Uterus (tissue), 3 donors: ENCODE measurements at regions not wholly inside any gene's neighbourhood (a gene's known extent, or its start where the extent isn't known, plus 50 kb on each side); places are given as distances from the start of the nearest gene placed in this dataset.
"Not testable (repeated sequence)": the region's sequence is repeated elsewhere in the genome, so short reads cannot be mapped to it uniquely, and the experiment has no call there.

ENCODE experiments used
- DNase-seq, 2 donors: peaks; one replicate each; pipeline ENCODE4 v3.0.0-alpha.2; 2019 to 2020
- H3K27ac ChIP-seq, 2 donors: fragments of 200-600 bp; sonication (generic); 1 replicate in 1 of 2; 2 replicates in 1 of 2; pipeline ENCODE4 v1.5.1; 2016 to 2018
- H3K27me3 ChIP-seq, 2 donors: fragments of 200-600 bp; sonication (generic); one replicate each; pipeline ENCODE4 v1.5.1; 2018 to 2019; ENCODE audit warnings: control low read depth in 1 of 2
- H3K36me3 ChIP-seq, 2 donors: fragments of 200-600 bp; sonication (generic); one replicate each; pipeline ENCODE4 v1.5.1; 2019; ENCODE audit warnings: control low read depth in 1 of 2
- H3K4me1 ChIP-seq, 2 donors: fragments of 200-600 bp; sonication (generic); one replicate each; pipeline ENCODE4 v1.5.1; 2018 to 2019; ENCODE audit warnings: control low read depth in 1 of 2
- H3K4me3 ChIP-seq, 2 donors: fragments of 200-600 bp; sonication (generic); 1 replicate in 1 of 2; 2 replicates in 1 of 2; pipeline ENCODE4 v1.5.1; 2018 to 2019; ENCODE audit warnings: mild to moderate bottlenecking in 1 of 2
- H3K9me3 ChIP-seq, 2 donors: fragments of 200-600 bp; sonication (generic); one replicate each; pipeline ENCODE4 v1.5.1; 2019; ENCODE audit warnings: control low read depth in 1 of 2
- POLR2A ChIP-seq, 2 donors: fragments of 450-650 bp; IDR thresholded peaks; one replicate each; pipeline ENCODE4 v1.6.1; 2016; ENCODE audit warnings: antibody characterized with exemption in 2 of 2, mild to moderate bottlenecking in 1 of 2, moderate library complexity in 1 of 2
- intact Hi-C: fragments of 100-400 bp; cut with DNase I; formaldehyde crosslinking; loops from one replicate; pipeline ENCODE4 v1.15.1; 2023; ENCODE audit warnings: low total_unique reads
- TF ChIP-seq, protein P1 (sequence below), 4 experiments: fragments of 200-600 bp in 2 of 4; fragments of 450-650 bp in 2 of 4; sonication (generic) in 2 of 4; IDR thresholded peaks; one replicate each; pipeline ENCODE4 v1.5.1; 2016 to 2019; ENCODE audit warnings: antibody characterized with exemption in 4 of 4, mild to moderate bottlenecking in 2 of 4, moderate library complexity in 1 of 4
- donor health status: DM: yes; HTN: yes; CAD: no.

GRCh38 chr1:194014014-194014413, 827.6 kb upstream of the B3GALT2 start:
- Histone ChIP-seq H3K36me3 (no peaks in the 10 kb centered on the region), H3K4me1 (no peaks in the 10 kb centered on the region), H3K27ac (no peak overlapping the region), H3K27me3 (no peaks in the 10 kb centered on the region), H3K4me3 (no peak overlapping the region), H3K9me3 (no peaks in the 10 kb centered on the region)
- DNase-seq: no peak
- TF ChIP-seq, protein P1, sequence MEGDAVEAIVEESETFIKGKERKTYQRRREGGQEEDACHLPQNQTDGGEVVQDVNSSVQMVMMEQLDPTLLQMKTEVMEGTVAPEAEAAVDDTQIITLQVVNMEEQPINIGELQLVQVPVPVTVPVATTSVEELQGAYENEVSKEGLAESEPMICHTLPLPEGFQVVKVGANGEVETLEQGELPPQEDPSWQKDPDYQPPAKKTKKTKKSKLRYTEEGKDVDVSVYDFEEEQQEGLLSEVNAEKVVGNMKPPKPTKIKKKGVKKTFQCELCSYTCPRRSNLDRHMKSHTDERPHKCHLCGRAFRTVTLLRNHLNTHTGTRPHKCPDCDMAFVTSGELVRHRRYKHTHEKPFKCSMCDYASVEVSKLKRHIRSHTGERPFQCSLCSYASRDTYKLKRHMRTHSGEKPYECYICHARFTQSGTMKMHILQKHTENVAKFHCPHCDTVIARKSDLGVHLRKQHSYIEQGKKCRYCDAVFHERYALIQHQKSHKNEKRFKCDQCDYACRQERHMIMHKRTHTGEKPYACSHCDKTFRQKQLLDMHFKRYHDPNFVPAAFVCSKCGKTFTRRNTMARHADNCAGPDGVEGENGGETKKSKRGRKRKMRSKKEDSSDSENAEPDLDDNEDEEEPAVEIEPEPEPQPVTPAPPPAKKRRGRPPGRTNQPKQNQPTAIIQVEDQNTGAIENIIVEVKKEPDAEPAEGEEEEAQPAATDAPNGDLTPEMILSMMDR (IDR thresholded peaks at IDR 0.05): no peak
- TF ChIP-seq POLR2A (IDR thresholded peaks at IDR 0.05): no peak
- intact Hi-C loops: no loop called here

- H3K4me1 ChIP-seq: no peaks in the 10 kb centered on the region
- no peak overlapping the region for H3K4me3 ChIP-seq
- no peaks in the 10 kb centered on the region for H3K36me3 ChIP-seq
- no peaks in the 10 kb centered on the region for H3K27me3 ChIP-seq
- H3K9me3 ChIP-seq: no peaks in the 10 kb centered on the region
- DNase-seq: no peak
- no peak overlapping the region for H3K27ac ChIP-seq
- TF ChIP-seq POLR2A (IDR thresholded peaks at IDR 0.05): no peak
- TF ChIP-seq, protein P1 (IDR thresholded peaks at IDR 0.05): no peak
- intact Hi-C loops: no loop called here
Measured at GRCh38 chr1:194013561-194013960, 827.1 kb upstream of the B3GALT2 start.

DNA sequence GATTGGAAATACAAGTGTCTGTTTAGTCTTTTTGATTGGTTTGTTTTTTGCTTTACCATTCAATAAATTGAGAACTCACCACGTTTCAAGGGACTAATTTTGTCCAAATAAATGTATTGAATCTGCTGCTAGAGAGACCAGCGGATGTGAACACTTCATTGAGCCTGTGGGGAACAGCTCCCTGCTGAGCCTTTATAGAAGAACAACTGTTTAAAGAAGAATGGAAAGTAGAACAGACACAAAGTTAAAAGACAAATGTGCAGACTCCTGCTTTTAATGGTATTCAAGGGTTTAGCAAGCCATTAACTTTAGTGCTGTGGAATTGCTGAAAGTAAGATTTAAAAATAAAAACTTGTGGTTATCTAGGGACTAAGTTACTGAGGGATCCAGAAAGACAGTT, 817.7 kb upstream of the B3GALT2 start:
- no peak overlapping the region for H3K4me3 ChIP-seq
- TF ChIP-seq POLR2A (IDR thresholded peaks at IDR 0.05): no peak
- TF ChIP-seq, protein P1 (IDR thresholded peaks at IDR 0.05): no peak
- H3K27ac ChIP-seq: no peak overlapping the region
- no peaks in the 10 kb centered on the region for H3K36me3 ChIP-seq
- intact Hi-C loops: no loop called here
- no peaks in the 10 kb centered on the region for H3K4me1 ChIP-seq
- no peak for DNase-seq
- H3K27me3 ChIP-seq: no peaks in the 10 kb centered on the region
- no peaks in the 10 kb centered on the region for H3K9me3 ChIP-seq

GRCh38 chr1:194001726-194002350, 815.4 kb upstream of the B3GALT2 start:
- H3K27ac ChIP-seq, H3K27me3 ChIP-seq, intact Hi-C loops, H3K36me3 ChIP-seq, H3K9me3 ChIP-seq, DNase-seq, H3K4me1 ChIP-seq, H3K4me3 ChIP-seq: not testable (repeated sequence)

DNA sequence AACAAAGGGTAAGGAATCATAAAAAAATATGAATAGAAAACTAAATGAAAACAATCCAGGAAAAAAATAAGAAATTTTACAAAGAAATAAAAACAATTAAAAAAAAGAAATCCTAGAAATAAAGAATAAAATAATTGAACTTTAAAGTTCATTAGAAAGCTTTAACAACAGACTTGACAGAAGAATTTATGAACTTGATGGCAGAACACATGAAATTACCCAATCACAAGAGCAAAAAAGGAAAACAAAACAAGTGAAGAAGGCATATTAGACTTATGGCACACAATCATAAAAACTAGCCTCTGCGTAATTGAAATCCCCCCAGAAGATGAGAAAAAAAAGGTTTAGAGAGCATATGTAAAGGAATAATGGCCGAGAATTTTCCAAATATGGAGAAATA, 802.5 kb upstream of the B3GALT2 start:
- DNase-seq: no peak
- H3K27me3 ChIP-seq: no peaks in the 10 kb centered on the region
- no peaks in the 10 kb centered on the region for H3K4me1 ChIP-seq
- peaks cover 0 to 2% of the 10 kb centered on the region in 2 donors for H3K9me3 ChIP-seq
- H3K4me3 ChIP-seq: no peak overlapping the region
- TF ChIP-seq, protein P1 (IDR thresholded peaks at IDR 0.05): no peak
- TF ChIP-seq POLR2A (IDR thresholded peaks at IDR 0.05): no peak
- H3K36me3 ChIP-seq: no peaks in the 10 kb centered on the region
- intact Hi-C loops: no loop called here
- no peak overlapping the region for H3K27ac ChIP-seq

- no peaks in the 10 kb centered on the region for H3K27me3 ChIP-seq
- no peak for DNase-seq
- H3K27ac ChIP-seq: no peak overlapping the region
- intact Hi-C loops: no loop called here
- TF ChIP-seq POLR2A (IDR thresholded peaks at IDR 0.05): no peak
- H3K36me3 ChIP-seq: no peaks in the 10 kb centered on the region
- no peaks in the 10 kb centered on the region for H3K4me1 ChIP-seq
- H3K9me3 ChIP-seq: no peaks in the 10 kb centered on the region
- H3K4me3 ChIP-seq: no peak overlapping the region
Measured at GRCh38 chr1:193979219-193979618, 792.8 kb upstream of the B3GALT2 start.
